Activated B cell treated with CpG ODN at 0.5 μM for 24 hours (primary cell): ENCODE measurements at regions not wholly inside any gene's neighbourhood (a gene's known extent, or its start where the extent isn't known, plus 50 kb on each side); places are given as distances from the start of the nearest gene placed in this dataset.

Experiments used
- ATAC-seq: fragments of 200-7000 bp; cut with Tn5 transposase; one replicate; pipeline ENCODE4 v1.10.0; 2021; ENCODE audit warnings: low read depth, mild to moderate bottlenecking, moderate library complexity
- CTCF ChIA-PET: fragments of 350-600 bp; sonication (Branson Sonifier 250); formaldehyde crosslinking; loops from one replicate; lab custom pipeline; 2021; ENCODE audit warnings: antibody characterized with exemption; lab: Charles Lee
- POLR2A ChIA-PET: fragments of 350-600 bp; sonication (Branson Sonifier 250); formaldehyde crosslinking; loops from one replicate; lab custom pipeline; 2021; ENCODE audit warnings: antibody characterized with exemption; lab: Charles Lee
- DNase-seq: peaks from one replicate; pipeline ENCODE4 v3.0.0; 2022
- H3K27ac Mint-ChIP-seq: one replicate; pipeline ENCODE4 v1.8.0; 2020; ENCODE audit warnings: mixed read lengths
- H3K27me3 Mint-ChIP-seq: one replicate; pipeline ENCODE4 v1.8.0; 2021; ENCODE audit warnings: mixed read lengths
- H3K36me3 Mint-ChIP-seq: one replicate; pipeline ENCODE4 v1.8.0; 2021; ENCODE audit warnings: low read depth, mixed read lengths
- H3K4me1 Mint-ChIP-seq: one replicate; pipeline ENCODE4 v1.8.0; 2021; ENCODE audit warnings: mixed read lengths
- H3K4me3 Mint-ChIP-seq: one replicate; pipeline ENCODE4 v1.8.0; 2020; ENCODE audit warnings: mild to moderate bottlenecking, mixed read lengths
- H3K9me3 Mint-ChIP-seq: one replicate; pipeline ENCODE4 v1.8.0; 2020; ENCODE audit warnings: mixed read lengths
- CTCF ChIP-seq: fragments of 200-600 bp; IDR thresholded peaks from one replicate; pipeline ENCODE4 v1.8.0; 2022; ENCODE audit warnings: antibody characterized with exemption, mild to moderate bottlenecking
- intact Hi-C: fragments of 100-400 bp; cut with micrococcal nuclease; formaldehyde crosslinking; loops from one replicate; pipeline ENCODE4 v1.15.1; 2024

GRCh38 chr2:343355-343754 lies 55.5 kb upstream of the ALKAL2 start:
- CTCF ChIA-PET, result no interaction called here
- intact Hi-C loops, result no loop called here
- POLR2A ChIA-PET, result no interaction called here
- Mint-ChIP-seq H3K4me1 (peaks cover 23% of the 10 kb centered on the region), H3K4me3 (no peak overlapping the region), H3K36me3 (no peaks in the 10 kb centered on the region), H3K27ac (no peak overlapping the region), H3K9me3 (peaks cover 6% of the 10 kb centered on the region), H3K27me3 (peaks cover 6% of the 10 kb centered on the region)
- no peak for ATAC-seq
- DNase-seq, result no peak
- TF ChIP-seq CTCF, result no peak

GRCh38 chr2:341912-342311 lies 54.0 kb upstream of the ALKAL2 start:
- peaks cover 22% of the 10 kb centered on the region for H3K4me1 Mint-ChIP-seq
- intact Hi-C loops, result no loop called here
- no peak for DNase-seq

GRCh38 chr2:341017-341542 lies 53.2 kb upstream of the ALKAL2 start:
- no peak for ATAC-seq
- peaks cover 22% of the 10 kb centered on the region for H3K4me1 Mint-ChIP-seq
- ChIA-PET POLR2A (no interaction called here), CTCF (no interaction called here)
- H3K9me3 Mint-ChIP-seq, result peaks cover 19% of the 10 kb centered on the region
- intact Hi-C loops, result no loop called here
- no peak overlapping the region for H3K27ac Mint-ChIP-seq
- no peak for TF ChIP-seq CTCF
- no peak for DNase-seq
- H3K4me3 Mint-ChIP-seq, result no peak overlapping the region
- peaks cover 3% of the 10 kb centered on the region for H3K27me3 Mint-ChIP-seq
- H3K36me3 Mint-ChIP-seq, result peaks cover 7% of the 10 kb centered on the region

More at GRCh38 chr2:341912-342311, 54.0 kb upstream of the ALKAL2 start:
- Mint-ChIP-seq H3K27me3 (peaks cover 3% of the 10 kb centered on the region), H3K27ac (no peak overlapping the region), H3K36me3 (peaks cover 5% of the 10 kb centered on the region), H3K4me3 (no peak overlapping the region), H3K9me3 (peaks cover 13% of the 10 kb centered on the region)
- ChIA-PET POLR2A (no interaction called here), CTCF (no interaction called here)
- no peak for ATAC-seq
- no peak for TF ChIP-seq CTCF
